ENCODE measurements at regions not wholly inside any gene's neighbourhood (a gene's known extent, or its start where the extent isn't known, plus 50 kb on each side); places are given as distances from the start of the nearest gene placed in this dataset.

GRCh38 chr12:45102818-45103217 lies 51.9 kb upstream of the DBX2 start:
- no peak overlapping the region for H3K4me3 ChIP-seq
- H3K9me3 ChIP-seq, result no peaks in the 10 kb centered on the region
- H3K36me3 ChIP-seq, result no peaks in the 10 kb centered on the region
- no peak overlapping the region for H3K27ac ChIP-seq
- DNase-seq (ENCODE audit: low spot score) (no peak), ATAC-seq (ENCODE audit: insufficient number of reproducible peaks, low FRiP score, low read depth) (no peak)
- TF ChIP-seq CTCF (IDR thresholded peaks at IDR 0.05), result no peak
- H3K4me1 ChIP-seq (ENCODE audit: control insufficient read depth in 1 of 2, low read depth in 2 of 2), result no peaks in the 10 kb centered on the region
- no peaks in the 10 kb centered on the region for H3K27me3 ChIP-seq (replicated peaks; ENCODE audit: insufficient read depth)

- DNase-seq (ENCODE audit: low spot score) (no peak), ATAC-seq (ENCODE audit: insufficient number of reproducible peaks, low FRiP score, low read depth) (no peak)
- H3K36me3 ChIP-seq, result no peaks in the 10 kb centered on the region
- no peak for TF ChIP-seq CTCF (IDR thresholded peaks at IDR 0.05)
- H3K27me3 ChIP-seq (replicated peaks; ENCODE audit: insufficient read depth), result no peaks in the 10 kb centered on the region
- H3K9me3 ChIP-seq, result no peaks in the 10 kb centered on the region
- no peak overlapping the region for H3K4me3 ChIP-seq
- H3K27ac ChIP-seq, result no peak overlapping the region
- H3K4me1 ChIP-seq (ENCODE audit: control insufficient read depth in 1 of 2, low read depth in 2 of 2), result no peaks in the 10 kb centered on the region
These were observed 55.1 kb upstream of the DBX2 start for GRCh38 chr12:45105996-45106395.

GRCh38 chr12:45112306-45112705 lies 61.4 kb upstream of the DBX2 start:
- TF ChIP-seq CTCF (IDR thresholded peaks at IDR 0.05), result no peak
- Histone ChIP-seq H3K4me3 (no peak overlapping the region), H3K27me3 (replicated peaks; ENCODE audit: insufficient read depth) (no peaks in the 10 kb centered on the region), H3K4me1 (ENCODE audit: control insufficient read depth in 1 of 2, low read depth in 2 of 2) (no peaks in the 10 kb centered on the region), H3K9me3 (no peaks in the 10 kb centered on the region), H3K36me3 (no peaks in the 10 kb centered on the region), H3K27ac (no peak overlapping the region)
- DNase-seq (ENCODE audit: low spot score), result no peak
- no peak for ATAC-seq (ENCODE audit: insufficient number of reproducible peaks, low FRiP score, low read depth)

- no peaks in the 10 kb centered on the region for H3K27me3 ChIP-seq (replicated peaks; ENCODE audit: insufficient read depth)
- H3K9me3 ChIP-seq, result no peaks in the 10 kb centered on the region
- H3K4me3 ChIP-seq, result no peak overlapping the region
- ATAC-seq (ENCODE audit: insufficient number of reproducible peaks, low FRiP score, low read depth) (no peak), DNase-seq (ENCODE audit: low spot score) (no peak)
- no peaks in the 10 kb centered on the region for H3K4me1 ChIP-seq (ENCODE audit: control insufficient read depth in 1 of 2, low read depth in 2 of 2)
- no peak overlapping the region for H3K27ac ChIP-seq
- no peaks in the 10 kb centered on the region for H3K36me3 ChIP-seq
- TF ChIP-seq CTCF (IDR thresholded peaks at IDR 0.05), result no peak
These were observed 70.3 kb upstream of the DBX2 start for GRCh38 chr12:45121224-45121623.

- no peaks in the 10 kb centered on the region for H3K27me3 ChIP-seq (replicated peaks; ENCODE audit: insufficient read depth)
- ATAC-seq (ENCODE audit: insufficient number of reproducible peaks, low FRiP score, low read depth) (no peak), DNase-seq (ENCODE audit: low spot score) (no peak)
- no peaks in the 10 kb centered on the region for H3K9me3 ChIP-seq
- no peak overlapping the region for H3K4me3 ChIP-seq
- TF ChIP-seq CTCF (IDR thresholded peaks at IDR 0.05), result no peak
- H3K27ac ChIP-seq, result no peak overlapping the region
- H3K36me3 ChIP-seq, result no peaks in the 10 kb centered on the region
- H3K4me1 ChIP-seq (ENCODE audit: control insufficient read depth in 1 of 2, low read depth in 2 of 2), result no peaks in the 10 kb centered on the region
These were observed 72.0 kb upstream of the DBX2 start for GRCh38 chr12:45122768-45123380.
